HCT116 (cell line): ENCODE measurements at regions not wholly inside any gene's neighbourhood (a gene's known extent, or its start where the extent isn't known, plus 50 kb on each side); places are given as distances from the start of the nearest gene placed in this dataset.

ENCODE experiments used
- ATAC-seq: fragments of 200-7000 bp; cut with Tn5 transposase; 2 replicates; pipeline ENCODE4 v1.9.1; 2020; ENCODE audit warnings: mild to moderate bottlenecking, moderate library complexity
- BruUV-seq: library from RNA; stranded (reverse); fragments of 400-500 nt; replicated peaks from 2 replicates; lab custom pipeline; 2021; lab: Mats Ljungman, UMichigan
- CTCF ChIA-PET: fragments of 300-600 bp; sonication (Branson Sonifier 250); formaldehyde crosslinking; loops from one replicate; lab custom pipeline; 2021; ENCODE audit warnings: antibody characterized with exemption; lab: Charles Lee
- POLR2A ChIA-PET: fragments of 300-600, 350-600 bp; sonication (Branson Sonifier 250); formaldehyde crosslinking; loops from one replicate; lab custom pipeline; 2021; ENCODE audit warnings: antibody characterized with exemption; lab: Charles Lee
- RAD21 ChIA-PET, 2 experiments: fragments of 300-600 bp; sonication (Branson Sonifier 250); formaldehyde crosslinking; loops; one replicate each; lab custom pipeline; 2023; ENCODE audit warnings: low total read pairs in 2 of 2; ENCODE audit not compliant: uncharacterized antibody in 2 of 2, unreplicated experiment in 2 of 2, low non-redundant PET in 1 of 2; lab: Charles Lee
- DNase-seq: peaks from one replicate; pipeline ENCODE4 v3.0.0-alpha.2; 2010; ENCODE audit warnings: low read depth, low spot score
- H2AFZ ChIP-seq: fragments of 200-600 bp; shearing (Covaris generic), sonication (generic); 2 replicates; pipeline ENCODE4 v1.6.1; 2017; ENCODE audit warnings: low read depth, mixed run types, mixed read lengths, antibody characterized with exemption, low read length; ENCODE audit not compliant: poor library complexity, severe bottlenecking
- H3K27ac ChIP-seq: 2 replicates; pipeline ENCODE4 v1.5.1; 2012; ENCODE audit warnings: low read depth, low read length
- H3K27me3 ChIP-seq: fragments of 200-600 bp; sonication (generic); 2 replicates; pipeline ENCODE4 v1.6.1; 2016; ENCODE audit warnings: mixed run types, low read length, mixed read lengths; ENCODE audit not compliant: insufficient read depth
- H3K36me3 ChIP-seq, 2 experiments: fragments of 200-500 bp in 1 of 2; fragments of 200-600 bp in 1 of 2; sonication (Bioruptor generic) in 1 of 2; sonication (generic) in 1 of 2; 2 replicates each; pipeline versions ENCODE4 v1.5.1 to v1.6.1; 2014 to 2016; ENCODE audit warnings: low read length in 2 of 2, inconsistent platforms in 1 of 2, mixed read lengths in 1 of 2, mixed run types in 1 of 2; ENCODE audit not compliant: insufficient read depth in 2 of 2, control insufficient read depth in 1 of 2
- H3K4me1 ChIP-seq, 2 experiments: fragments of 200-600 bp in 1 of 2; sonication (generic) in 1 of 2; 2 replicates each; pipeline versions ENCODE4 v1.5.1 to v1.6.1; 2012 to 2017; ENCODE audit warnings: low read length in 2 of 2, inconsistent platforms in 1 of 2, mild to moderate bottlenecking in 1 of 2, mixed read lengths in 1 of 2, mixed run types in 1 of 2, moderate library complexity in 1 of 2; ENCODE audit not compliant: insufficient read depth in 2 of 2, control insufficient read depth in 1 of 2
- H3K4me2 ChIP-seq: fragments of 200-600 bp; sonication (generic); 2 replicates; pipeline ENCODE4 v1.6.1; 2017; ENCODE audit warnings: mixed run types, low read length, mixed read lengths
- H3K4me3 ChIP-seq, 2 experiments: fragments of 200-600 bp in 1 of 2; sonication (generic) in 1 of 2; replicated peaks in 1 of 2; 2 replicates each; pipeline ENCODE4 v1.5.1; 2011 to 2016; ENCODE audit warnings: low read length in 2 of 2, control low read depth in 1 of 2, low read depth in 1 of 2, mild to moderate bottlenecking in 1 of 2, mixed read lengths in 1 of 2, mixed run types in 1 of 2
- H3K79me2 ChIP-seq: fragments of 200-600 bp; sonication (generic); 2 replicates; pipeline ENCODE4 v1.6.1; 2017; ENCODE audit warnings: mild to moderate bottlenecking, mixed run types, low read length, moderate library complexity, mixed read lengths; ENCODE audit not compliant: insufficient read depth
- H3K9ac ChIP-seq: fragments of 200-600 bp; sonication (generic); 2 replicates; pipeline ENCODE4 v1.6.1; 2016; ENCODE audit warnings: low read length, mixed read lengths
- H3K9me2 ChIP-seq: fragments of 200-600 bp; sonication (generic), shearing (Covaris generic); 2 replicates; pipeline ENCODE4 v1.6.1; 2017; ENCODE audit warnings: mixed run types, mild to moderate bottlenecking, moderate library complexity; ENCODE audit not compliant: insufficient read depth
- H3K9me3 ChIP-seq, 2 experiments: fragments of 200-500 bp in 1 of 2; fragments of 200-600 bp in 1 of 2; sonication (Bioruptor generic) in 1 of 2; sonication (generic) in 1 of 2; 2 replicates each; pipeline ENCODE4 v1.6.1; 2014 to 2017; ENCODE audit warnings: low read length in 2 of 2, mixed read lengths in 2 of 2, inconsistent platforms in 1 of 2, low read depth in 1 of 2, mild to moderate bottlenecking in 1 of 2, mixed run types in 1 of 2, moderate library complexity in 1 of 2; ENCODE audit not compliant: control insufficient read depth in 1 of 2, insufficient read depth in 1 of 2
- H4K20me1 ChIP-seq: fragments of 200-600 bp; sonication (generic), shearing (Covaris generic); 2 replicates; pipeline ENCODE4 v1.6.1; 2017; ENCODE audit warnings: mixed run types, mild to moderate bottlenecking, moderate library complexity; ENCODE audit not compliant: insufficient read depth
- CBX3 ChIP-seq: IDR thresholded peaks from 2 replicates; pipeline ENCODE4 v1.6.1; 2012; ENCODE audit warnings: low read depth
- EGR1 ChIP-seq: IDR thresholded peaks from 2 replicates; pipeline ENCODE4 v1.6.1; 2012; ENCODE audit warnings: low read depth
- ELF1 ChIP-seq: IDR thresholded peaks from 2 replicates; pipeline ENCODE4 v1.6.1; 2012; ENCODE audit warnings: low read depth, borderline replicate concordance
- EZH2 ChIP-seq: fragments of 200-600 bp; sonication (generic); IDR thresholded peaks from 2 replicates; pipeline ENCODE4 v1.6.1; 2017; ENCODE audit warnings: antibody characterized with exemption, mixed run types
- EZH2phosphoT487 ChIP-seq: fragments of 200-600 bp; IDR thresholded peaks from 2 replicates; pipeline ENCODE4 v1.6.1; 2018; ENCODE audit warnings: antibody characterized with exemption, borderline replicate concordance
- FOSL1 ChIP-seq: IDR thresholded peaks from 2 replicates; pipeline ENCODE4 v1.6.1; 2012; ENCODE audit warnings: low read depth
- JUND ChIP-seq: IDR thresholded peaks from 2 replicates; pipeline ENCODE4 v1.6.1; 2012
- POLR2A ChIP-seq: IDR thresholded peaks from 2 replicates; pipeline ENCODE4 v1.7.0; 2011; ENCODE audit warnings: borderline replicate concordance; ENCODE audit not compliant: insufficient read depth, insufficient read length; ENCODE audit errors: extremely low read depth
- RAD21 ChIP-seq: IDR thresholded peaks from 2 replicates; pipeline ENCODE4 v1.6.1; 2012; ENCODE audit warnings: low read depth, mild to moderate bottlenecking
- SP1 ChIP-seq: IDR thresholded peaks from 2 replicates; pipeline ENCODE4 v1.6.1; 2012; ENCODE audit warnings: low read depth
- SRF ChIP-seq: IDR thresholded peaks from 2 replicates; pipeline ENCODE4 v1.6.1; 2012; ENCODE audit warnings: low read depth
- YY1 ChIP-seq: IDR thresholded peaks from 2 replicates; pipeline ENCODE4 v1.6.1; 2011; ENCODE audit warnings: low read length, low read depth, moderate library complexity, mild to moderate bottlenecking; ENCODE audit not compliant: insufficient replicate concordance; ENCODE audit errors: extremely low read depth
- ZFX ChIP-seq: fragments of 450-650 bp; IDR thresholded peaks from 2 replicates; pipeline ENCODE4 v1.6.1; 2017
- intact Hi-C: fragments of 100-400 bp; cut with micrococcal nuclease; formaldehyde crosslinking; loops from 2 replicates; pipeline ENCODE4 v1.10.0; 2022
- TF ChIP-seq, protein P1 (sequence below): IDR thresholded peaks from 2 replicates; pipeline ENCODE4 v1.6.1; 2012
- TF ChIP-seq, protein P2 (sequence below), 3 experiments: fragments of 200-600 bp in 1 of 3; sonication (generic) in 1 of 3; IDR thresholded peaks in 2 of 3; conservative IDR thresholded peaks in 1 of 3; 2 replicates each; pipeline ENCODE4 v1.5.1; 2012 to 2017; ENCODE audit warnings: low read depth in 2 of 3, low read length in 2 of 3, antibody characterized with exemption in 1 of 3, borderline replicate concordance in 1 of 3, control low read depth in 1 of 3, mild to moderate bottlenecking in 1 of 3, mixed read lengths in 1 of 3, mixed run types in 1 of 3, moderate library complexity in 1 of 3; ENCODE audit not compliant: insufficient read depth in 1 of 3
- TF ChIP-seq, protein P3 (sequence below): IDR thresholded peaks from 2 replicates; pipeline ENCODE4 v1.6.1; 2011; ENCODE audit warnings: mild to moderate bottlenecking, low read length, moderate library complexity; ENCODE audit not compliant: insufficient replicate concordance; ENCODE audit errors: extremely low read depth
- TF ChIP-seq, protein P4 (sequence below): IDR thresholded peaks from 2 replicates; pipeline ENCODE4 v1.6.1; 2012; ENCODE audit warnings: low read depth

DNA sequence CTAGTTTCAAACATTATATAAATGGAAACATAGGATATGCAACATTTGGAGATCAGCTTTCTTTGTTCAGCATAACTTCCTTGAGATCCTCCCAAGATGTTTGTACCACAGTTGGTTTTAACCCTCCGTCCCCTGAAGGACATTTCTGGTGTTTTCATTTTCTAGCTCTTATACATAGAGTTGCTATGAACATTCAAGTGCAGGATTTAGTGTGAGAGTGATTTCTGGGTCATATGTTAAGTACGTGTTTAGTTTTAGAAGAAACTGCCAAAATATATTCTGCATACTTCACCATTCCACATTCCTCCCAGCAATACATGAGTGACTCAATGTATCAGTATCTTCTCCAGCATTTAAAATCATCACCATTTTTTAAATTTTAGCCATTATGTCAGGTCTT is 588.7 kb upstream of the PFKP start (continued):
- TF ChIP-seq RAD21: no peak
- TF ChIP-seq YY1: no peak
- no peak for TF ChIP-seq CBX3
- no peak for TF ChIP-seq ZFX
- no peak for TF ChIP-seq SP1
- no peak for TF ChIP-seq SRF
- no peak for TF ChIP-seq EZH2

DNA sequence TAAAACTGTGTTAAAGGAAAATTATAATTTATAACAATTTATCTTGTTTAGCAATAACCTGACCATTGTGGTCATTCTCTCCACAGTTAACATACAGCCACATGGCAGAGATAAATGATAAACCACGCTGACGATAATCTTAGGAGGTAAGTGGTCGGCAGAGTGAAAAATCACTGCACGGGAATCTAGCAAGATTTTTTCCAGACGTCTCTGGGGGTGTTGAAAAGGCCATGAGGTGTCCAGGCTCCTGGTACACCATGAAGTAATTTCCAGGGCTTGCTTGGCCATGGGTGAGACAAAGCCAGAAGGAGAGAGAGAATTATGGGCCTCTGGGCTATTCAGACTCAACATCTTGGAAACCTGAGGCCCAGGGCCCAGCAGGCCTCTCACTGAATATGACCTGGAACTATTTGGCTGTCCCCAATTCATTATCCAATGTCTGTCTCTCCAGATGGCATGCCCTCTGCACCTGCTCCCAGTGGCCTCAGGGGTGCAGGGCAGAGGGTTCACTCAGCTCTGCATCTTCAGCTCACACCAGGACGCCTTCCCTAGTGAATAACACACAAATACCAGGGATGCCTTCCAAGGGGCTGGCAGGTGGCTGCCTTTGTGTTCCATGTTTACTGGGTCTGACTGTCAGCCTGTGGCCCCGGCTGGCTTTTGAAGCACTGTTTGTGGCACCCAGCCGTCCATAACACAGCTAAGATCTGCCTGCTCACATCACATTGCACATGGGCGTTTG is 590.4 kb upstream of the PFKP start:
- no TSS peak for BruUV-seq
- ChIA-PET CTCF (no interaction called here), RAD21 (no interaction called here), POLR2A (no interaction called here)
- TF ChIP-seq EZH2: no peak
- TF ChIP-seq POLR2A: no peak
- TF ChIP-seq, protein P1, sequence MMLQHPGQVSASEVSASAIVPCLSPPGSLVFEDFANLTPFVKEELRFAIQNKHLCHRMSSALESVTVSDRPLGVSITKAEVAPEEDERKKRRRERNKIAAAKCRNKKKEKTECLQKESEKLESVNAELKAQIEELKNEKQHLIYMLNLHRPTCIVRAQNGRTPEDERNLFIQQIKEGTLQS: no peak
- TF ChIP-seq RAD21: no peak
- no peak for TF ChIP-seq FOSL1
- TF ChIP-seq EZH2phosphoT487: no peak
- TF ChIP-seq EGR1: no peak
- TF ChIP-seq JUND: no peak
- TF ChIP-seq ELF1: no peak
- TF ChIP-seq, protein P2, sequence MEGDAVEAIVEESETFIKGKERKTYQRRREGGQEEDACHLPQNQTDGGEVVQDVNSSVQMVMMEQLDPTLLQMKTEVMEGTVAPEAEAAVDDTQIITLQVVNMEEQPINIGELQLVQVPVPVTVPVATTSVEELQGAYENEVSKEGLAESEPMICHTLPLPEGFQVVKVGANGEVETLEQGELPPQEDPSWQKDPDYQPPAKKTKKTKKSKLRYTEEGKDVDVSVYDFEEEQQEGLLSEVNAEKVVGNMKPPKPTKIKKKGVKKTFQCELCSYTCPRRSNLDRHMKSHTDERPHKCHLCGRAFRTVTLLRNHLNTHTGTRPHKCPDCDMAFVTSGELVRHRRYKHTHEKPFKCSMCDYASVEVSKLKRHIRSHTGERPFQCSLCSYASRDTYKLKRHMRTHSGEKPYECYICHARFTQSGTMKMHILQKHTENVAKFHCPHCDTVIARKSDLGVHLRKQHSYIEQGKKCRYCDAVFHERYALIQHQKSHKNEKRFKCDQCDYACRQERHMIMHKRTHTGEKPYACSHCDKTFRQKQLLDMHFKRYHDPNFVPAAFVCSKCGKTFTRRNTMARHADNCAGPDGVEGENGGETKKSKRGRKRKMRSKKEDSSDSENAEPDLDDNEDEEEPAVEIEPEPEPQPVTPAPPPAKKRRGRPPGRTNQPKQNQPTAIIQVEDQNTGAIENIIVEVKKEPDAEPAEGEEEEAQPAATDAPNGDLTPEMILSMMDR (IDR thresholded peaks at IDR 0.05 in 2 of 3, conservative IDR thresholded peaks at IDR 0.05 in 1 of 3; ENCODE audit: borderline replicate concordance in 1 of 3, insufficient read depth in 1 of 3, low read depth in 2 of 3, low read length in 2 of 3): no peak
- no peak for TF ChIP-seq YY1
- TF ChIP-seq, protein P3, sequence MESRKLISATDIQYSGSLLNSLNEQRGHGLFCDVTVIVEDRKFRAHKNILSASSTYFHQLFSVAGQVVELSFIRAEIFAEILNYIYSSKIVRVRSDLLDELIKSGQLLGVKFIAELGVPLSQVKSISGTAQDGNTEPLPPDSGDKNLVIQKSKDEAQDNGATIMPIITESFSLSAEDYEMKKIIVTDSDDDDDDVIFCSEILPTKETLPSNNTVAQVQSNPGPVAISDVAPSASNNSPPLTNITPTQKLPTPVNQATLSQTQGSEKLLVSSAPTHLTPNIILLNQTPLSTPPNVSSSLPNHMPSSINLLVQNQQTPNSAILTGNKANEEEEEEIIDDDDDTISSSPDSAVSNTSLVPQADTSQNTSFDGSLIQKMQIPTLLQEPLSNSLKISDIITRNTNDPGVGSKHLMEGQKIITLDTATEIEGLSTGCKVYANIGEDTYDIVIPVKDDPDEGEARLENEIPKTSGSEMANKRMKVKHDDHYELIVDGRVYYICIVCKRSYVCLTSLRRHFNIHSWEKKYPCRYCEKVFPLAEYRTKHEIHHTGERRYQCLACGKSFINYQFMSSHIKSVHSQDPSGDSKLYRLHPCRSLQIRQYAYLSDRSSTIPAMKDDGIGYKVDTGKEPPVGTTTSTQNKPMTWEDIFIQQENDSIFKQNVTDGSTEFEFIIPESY: no peak
- TF ChIP-seq, protein P4, sequence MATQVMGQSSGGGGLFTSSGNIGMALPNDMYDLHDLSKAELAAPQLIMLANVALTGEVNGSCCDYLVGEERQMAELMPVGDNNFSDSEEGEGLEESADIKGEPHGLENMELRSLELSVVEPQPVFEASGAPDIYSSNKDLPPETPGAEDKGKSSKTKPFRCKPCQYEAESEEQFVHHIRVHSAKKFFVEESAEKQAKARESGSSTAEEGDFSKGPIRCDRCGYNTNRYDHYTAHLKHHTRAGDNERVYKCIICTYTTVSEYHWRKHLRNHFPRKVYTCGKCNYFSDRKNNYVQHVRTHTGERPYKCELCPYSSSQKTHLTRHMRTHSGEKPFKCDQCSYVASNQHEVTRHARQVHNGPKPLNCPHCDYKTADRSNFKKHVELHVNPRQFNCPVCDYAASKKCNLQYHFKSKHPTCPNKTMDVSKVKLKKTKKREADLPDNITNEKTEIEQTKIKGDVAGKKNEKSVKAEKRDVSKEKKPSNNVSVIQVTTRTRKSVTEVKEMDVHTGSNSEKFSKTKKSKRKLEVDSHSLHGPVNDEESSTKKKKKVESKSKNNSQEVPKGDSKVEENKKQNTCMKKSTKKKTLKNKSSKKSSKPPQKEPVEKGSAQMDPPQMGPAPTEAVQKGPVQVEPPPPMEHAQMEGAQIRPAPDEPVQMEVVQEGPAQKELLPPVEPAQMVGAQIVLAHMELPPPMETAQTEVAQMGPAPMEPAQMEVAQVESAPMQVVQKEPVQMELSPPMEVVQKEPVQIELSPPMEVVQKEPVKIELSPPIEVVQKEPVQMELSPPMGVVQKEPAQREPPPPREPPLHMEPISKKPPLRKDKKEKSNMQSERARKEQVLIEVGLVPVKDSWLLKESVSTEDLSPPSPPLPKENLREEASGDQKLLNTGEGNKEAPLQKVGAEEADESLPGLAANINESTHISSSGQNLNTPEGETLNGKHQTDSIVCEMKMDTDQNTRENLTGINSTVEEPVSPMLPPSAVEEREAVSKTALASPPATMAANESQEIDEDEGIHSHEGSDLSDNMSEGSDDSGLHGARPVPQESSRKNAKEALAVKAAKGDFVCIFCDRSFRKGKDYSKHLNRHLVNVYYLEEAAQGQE: no peak
- peaks cover 12 to 30% of the 10 kb centered on the region in 2 experiments; a peak in 2 of 4 replicates for H3K9me3 ChIP-seq
- no peaks in the 10 kb centered on the region for H3K79me2 ChIP-seq
- ATAC-seq (no peak), DNase-seq (no peak)
- H2AFZ ChIP-seq: no peak overlapping the region
- H3K9ac ChIP-seq: no peak overlapping the region
- H3K4me1 ChIP-seq: no peaks in the 10 kb centered on the region
- no peak overlapping the region for H3K4me3 ChIP-seq
- H3K9me2 ChIP-seq: no peaks in the 10 kb centered on the region
- no peaks in the 10 kb centered on the region for H4K20me1 ChIP-seq
- H3K36me3 ChIP-seq: no peaks in the 10 kb centered on the region
- intact Hi-C loops: no loop called here
- H3K27ac ChIP-seq: no peak overlapping the region
- no peaks in the 10 kb centered on the region for H3K27me3 ChIP-seq
- H3K4me2 ChIP-seq: no peak overlapping the region
